ENCODE measurements at regions not wholly inside any gene's neighbourhood (a gene's known extent, or its start where the extent isn't known, plus 50 kb on each side); places are given as distances from the start of the nearest gene placed in this dataset.

GRCh38 chr4:14700544-14700943 lies 301.7 kb upstream of the CPEB2 start:
- TF ChIP-seq, protein P1, sequence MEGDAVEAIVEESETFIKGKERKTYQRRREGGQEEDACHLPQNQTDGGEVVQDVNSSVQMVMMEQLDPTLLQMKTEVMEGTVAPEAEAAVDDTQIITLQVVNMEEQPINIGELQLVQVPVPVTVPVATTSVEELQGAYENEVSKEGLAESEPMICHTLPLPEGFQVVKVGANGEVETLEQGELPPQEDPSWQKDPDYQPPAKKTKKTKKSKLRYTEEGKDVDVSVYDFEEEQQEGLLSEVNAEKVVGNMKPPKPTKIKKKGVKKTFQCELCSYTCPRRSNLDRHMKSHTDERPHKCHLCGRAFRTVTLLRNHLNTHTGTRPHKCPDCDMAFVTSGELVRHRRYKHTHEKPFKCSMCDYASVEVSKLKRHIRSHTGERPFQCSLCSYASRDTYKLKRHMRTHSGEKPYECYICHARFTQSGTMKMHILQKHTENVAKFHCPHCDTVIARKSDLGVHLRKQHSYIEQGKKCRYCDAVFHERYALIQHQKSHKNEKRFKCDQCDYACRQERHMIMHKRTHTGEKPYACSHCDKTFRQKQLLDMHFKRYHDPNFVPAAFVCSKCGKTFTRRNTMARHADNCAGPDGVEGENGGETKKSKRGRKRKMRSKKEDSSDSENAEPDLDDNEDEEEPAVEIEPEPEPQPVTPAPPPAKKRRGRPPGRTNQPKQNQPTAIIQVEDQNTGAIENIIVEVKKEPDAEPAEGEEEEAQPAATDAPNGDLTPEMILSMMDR (IDR thresholded peaks at IDR 0.05) = no peak
- TF ChIP-seq POLR2A (IDR thresholded peaks at IDR 0.05) = no peak

Data from vagina (tissue), 2 donors.